Lower lobe of right lung (tissue), 2 donors: ENCODE measurements at regions not wholly inside any gene's neighbourhood (a gene's known extent, or its start where the extent isn't known, plus 50 kb on each side); places are given as distances from the start of the nearest gene placed in this dataset.
"Not testable (repeated sequence)": the region's sequence is repeated elsewhere in the genome, so short reads cannot be mapped to it uniquely, and the experiment has no call there.

ENCODE experiments used
- ATAC-seq, 2 donors: fragments of 200-7000 bp; cut with Tn5 transposase; one replicate each; pipeline ENCODE4 v1.9.1; 2020 to 2022; ENCODE audit warnings: mild to moderate bottlenecking in 2 of 2, moderate library complexity in 2 of 2
- DNase-seq: peaks from one replicate; pipeline ENCODE4 v3.0.0-alpha.2; 2020
- H3K27ac ChIP-seq: fragments of 200-600 bp; one replicate; pipeline ENCODE4 v1.8.0; 2022
- H3K27me3 ChIP-seq: fragments of 200-600 bp; one replicate; pipeline ENCODE4 v1.8.0; 2022; ENCODE audit warnings: low read depth
- H3K36me3 ChIP-seq: fragments of 200-600 bp; one replicate; pipeline ENCODE4 v1.8.0; 2022; ENCODE audit warnings: mild to moderate bottlenecking
- H3K4me1 ChIP-seq: fragments of 200-600 bp; one replicate; pipeline ENCODE4 v1.8.0; 2022
- H3K4me3 ChIP-seq: fragments of 200-600 bp; one replicate; pipeline ENCODE4 v1.8.0; 2022; ENCODE audit warnings: mild to moderate bottlenecking
- H3K9me3 ChIP-seq: fragments of 200-600 bp; one replicate; pipeline ENCODE4 v1.8.0; 2022
- CTCF ChIP-seq: fragments of 200-600 bp; IDR thresholded peaks from one replicate; pipeline ENCODE4 v1.8.0; 2022; ENCODE audit warnings: antibody characterized with exemption, mild to moderate bottlenecking
- intact Hi-C: fragments of 100-400 bp; cut with DNase I; formaldehyde crosslinking; loops from one replicate; pipeline ENCODE4 v1.11.0; 2022
- donor health status: DM: no; HTN: yes; CAD: no; lungs with severe emphysema.

GRCh38 chr2:16099326-16099725 is 159.0 kb downstream of the MYCN start:
- intact Hi-C loops: no loop called here
- Histone ChIP-seq H3K27me3 (no peaks in the 10 kb centered on the region), H3K4me1 (no peaks in the 10 kb centered on the region), H3K4me3 (no peak overlapping the region), H3K36me3 (no peaks in the 10 kb centered on the region), H3K27ac (no peak overlapping the region), H3K9me3 (no peaks in the 10 kb centered on the region)
- no peak for DNase-seq
- no peak for TF ChIP-seq CTCF
- ATAC-seq: no peak

GRCh38 chr2:16096962-16097361 is 156.6 kb downstream of the MYCN start:
- H3K9me3 ChIP-seq: no peaks in the 10 kb centered on the region
- no peak for DNase-seq

GRCh38 chr2:16095483-16095882 is 155.1 kb downstream of the MYCN start:
- DNase-seq, intact Hi-C loops, H3K4me1 ChIP-seq, H3K27ac ChIP-seq, H3K27me3 ChIP-seq, H3K36me3 ChIP-seq, H3K9me3 ChIP-seq, H3K4me3 ChIP-seq, ATAC-seq: not testable (repeated sequence)

More at GRCh38 chr2:16096962-16097361, 156.6 kb downstream of the MYCN start:
- ATAC-seq: no peak
- Histone ChIP-seq H3K27ac (no peak overlapping the region), H3K4me3 (no peak overlapping the region), H3K27me3 (no peaks in the 10 kb centered on the region), H3K36me3 (no peaks in the 10 kb centered on the region), H3K4me1 (no peaks in the 10 kb centered on the region)
- TF ChIP-seq CTCF: no peak
- intact Hi-C loops: no loop called here

DNA sequence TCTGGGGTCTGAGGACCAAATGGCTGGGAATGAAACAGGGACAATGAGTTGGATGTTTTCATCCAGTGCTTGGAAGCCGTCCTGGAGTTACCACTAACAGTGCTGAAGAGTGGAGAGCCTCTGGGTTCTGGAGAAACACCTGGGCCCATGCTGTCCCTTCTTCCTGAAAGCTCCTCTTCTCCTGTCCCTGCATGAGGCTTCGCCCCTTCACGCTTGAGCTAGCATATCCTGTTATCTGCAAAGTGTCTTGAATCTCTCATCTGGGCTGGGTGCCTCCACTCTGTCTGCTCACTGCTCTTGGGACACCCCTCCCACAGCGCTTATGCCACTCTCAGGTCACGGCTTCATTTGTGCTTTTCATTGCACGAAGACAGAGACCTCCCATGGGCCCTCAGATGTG is 154.5 kb downstream of the MYCN start:
- no peak overlapping the region for H3K27ac ChIP-seq
- H3K9me3 ChIP-seq: no peaks in the 10 kb centered on the region

GRCh38 chr2:16093639-16094529 is 153.5 kb downstream of the MYCN start:
- Histone ChIP-seq H3K27me3 (no peaks in the 10 kb centered on the region), H3K36me3 (no peaks in the 10 kb centered on the region), H3K4me1 (no peaks in the 10 kb centered on the region), H3K4me3 (no peak overlapping the region), H3K9me3 (no peaks in the 10 kb centered on the region), H3K27ac (no peak overlapping the region)
- no peak for DNase-seq
- intact Hi-C loops: no loop called here
- TF ChIP-seq CTCF: no peak
- no peak for ATAC-seq

More for the DNA sequence above, 154.5 kb downstream of the MYCN start:
- H3K4me1 ChIP-seq: no peaks in the 10 kb centered on the region
- H3K36me3 ChIP-seq: no peaks in the 10 kb centered on the region
- H3K4me3 ChIP-seq: no peak overlapping the region
- ATAC-seq (peak in 1 of 2 donors; percentile 37), DNase-seq (no peak)
- no peak for TF ChIP-seq CTCF
- intact Hi-C loops: no loop called here
- no peaks in the 10 kb centered on the region for H3K27me3 ChIP-seq

- no peak for ATAC-seq
- no peak for DNase-seq
- Histone ChIP-seq H3K4me3 (no peak overlapping the region), H3K9me3 (no peaks in the 10 kb centered on the region), H3K36me3 (no peaks in the 10 kb centered on the region), H3K4me1 (no peaks in the 10 kb centered on the region), H3K27ac (no peak overlapping the region), H3K27me3 (no peaks in the 10 kb centered on the region)
- intact Hi-C loops: no loop called here
- TF ChIP-seq CTCF: no peak
Measured at GRCh38 chr2:16092861-16093638, 152.7 kb downstream of the MYCN start.
